ENCODE measurements at regions not wholly inside any gene's neighbourhood (a gene's known extent, or its start where the extent isn't known, plus 50 kb on each side); places are given as distances from the start of the nearest gene placed in this dataset.

- Histone ChIP-seq H3K4me1 (peaks cover 0 to 34% (median 20%) of the 10 kb centered on the region in 10 experiments; a peak in 14 of 20 replicates), H3K9ac (no peak overlapping the region), H3K4me3 (no peak overlapping the region), H4K20me1 (no peaks in the 10 kb centered on the region), H3K27me3 (no peaks in the 10 kb centered on the region), H3K4me2 (no peak overlapping the region), H3K36me3 (no peaks in the 10 kb centered on the region; a peak in 1 of 22 replicates), H3K27ac (no peak overlapping the region), H3K9me3 (replicated peaks in 1 of 11) (peaks cover 19 to 48% (median 41%) of the 10 kb centered on the region in 11 experiments)
- no peak for TF ChIP-seq Cebpa-rat (IDR thresholded peaks at IDR 0.05)
These were observed 57.9 kb upstream of the CXCR4 start for GRCh38 chr2:136175868-136176267.

GRCh38 chr2:136175466-136175865 is 57.5 kb upstream of the CXCR4 start:
- Histone ChIP-seq H4K20me1 (no peaks in the 10 kb centered on the region), H3K36me3 (no peaks in the 10 kb centered on the region), H3K4me1 (peaks cover 0 to 34% (median 20%) of the 10 kb centered on the region in 10 experiments; a peak in 14 of 20 replicates), H3K4me3 (no peak overlapping the region), H3K27me3 (no peaks in the 10 kb centered on the region), H3K9ac (no peak overlapping the region), H3K9me3 (replicated peaks in 1 of 11) (peaks cover 15 to 48% (median 37%) of the 10 kb centered on the region in 11 experiments), H3K27ac (no peak overlapping the region), H3K4me2 (no peak overlapping the region)
- TF ChIP-seq Cebpa-rat (IDR thresholded peaks at IDR 0.05), result no peak

GRCh38 chr2:136173126-136173525 is 55.2 kb upstream of the CXCR4 start:
- H3K4me3 ChIP-seq, result no peak overlapping the region
- H3K36me3 ChIP-seq, result no peaks in the 10 kb centered on the region
- H3K9me3 ChIP-seq (replicated peaks in 1 of 11), result peaks cover 6 to 48% (median 29%) of the 10 kb centered on the region in 11 experiments; a peak in 18 of 22 replicates
- no peak for TF ChIP-seq Cebpa-rat (IDR thresholded peaks at IDR 0.05)
- 0 out of 22 replicates have a peak overlapping the region, but pooled peaks of 1 of the 11 experiments have one; percentile 7 for H3K27ac ChIP-seq
- no peaks in the 10 kb centered on the region for H4K20me1 ChIP-seq
- H3K4me2 ChIP-seq, result peak overlapping the region in 9 of 11 experiments; percentile 0 to 66 (median 54); a peak in 17 of 22 replicates
- no peaks in the 10 kb centered on the region for H3K27me3 ChIP-seq
- no peak overlapping the region for H3K9ac ChIP-seq
- peaks cover 0 to 34% (median 20%) of the 10 kb centered on the region in 10 experiments; a peak in 14 of 20 replicates for H3K4me1 ChIP-seq

GRCh38 chr2:136171223-136171622 is 53.3 kb upstream of the CXCR4 start:
- Histone ChIP-seq H3K27me3 (no peaks in the 10 kb centered on the region), H3K27ac (no peak overlapping the region), H3K4me1 (peaks cover 0 to 25% (median 19%) of the 10 kb centered on the region in 10 experiments; a peak in 14 of 20 replicates), H3K9me3 (replicated peaks in 1 of 11) (peaks cover 6 to 55% (median 27%) of the 10 kb centered on the region in 11 experiments; a peak in 18 of 22 replicates), H3K36me3 (no peaks in the 10 kb centered on the region), H3K4me3 (no peak overlapping the region), H3K4me2 (no peak overlapping the region), H3K9ac (no peak overlapping the region), H4K20me1 (no peaks in the 10 kb centered on the region)
- no peak for TF ChIP-seq Cebpa-rat (IDR thresholded peaks at IDR 0.05)

GRCh38 chr2:136168720-136169119 is 50.8 kb upstream of the CXCR4 start:
- Histone ChIP-seq H3K27me3 (no peaks in the 10 kb centered on the region), H4K20me1 (no peaks in the 10 kb centered on the region), H3K9me3 (replicated peaks in 1 of 11) (peaks cover 0 to 45% (median 19%) of the 10 kb centered on the region in 11 experiments; a peak in 12 of 22 replicates), H3K27ac (no peak overlapping the region), H3K9ac (no peak overlapping the region), H3K4me2 (no peak overlapping the region), H3K4me3 (no peak overlapping the region), H3K4me1 (peaks cover 0 to 24% (median 19%) of the 10 kb centered on the region in 10 experiments; a peak in 14 of 20 replicates), H3K36me3 (no peaks in the 10 kb centered on the region)
- no peak for TF ChIP-seq Cebpa-rat (IDR thresholded peaks at IDR 0.05)

- H3K36me3 ChIP-seq, result no peaks in the 10 kb centered on the region
- H3K27ac ChIP-seq, result no peak overlapping the region
- H3K4me3 ChIP-seq, result no peak overlapping the region
- no peak overlapping the region for H3K9ac ChIP-seq
- peaks cover 0 to 49% (median 19%) of the 10 kb centered on the region in 11 experiments; a peak in 13 of 22 replicates for H3K9me3 ChIP-seq (replicated peaks in 1 of 11)
- 0 out of 22 replicates have a peak overlapping the region, but pooled peaks of 2 of the 11 experiments have one; percentile 3 to 10 for H3K4me2 ChIP-seq
- H3K27me3 ChIP-seq, result no peaks in the 10 kb centered on the region
- H4K20me1 ChIP-seq, result no peaks in the 10 kb centered on the region
- TF ChIP-seq Cebpa-rat (IDR thresholded peaks at IDR 0.05), result no peak
- H3K4me1 ChIP-seq, result peaks cover 0 to 23% (median 19%) of the 10 kb centered on the region in 10 experiments; a peak in 15 of 20 replicates
These were observed 49.9 kb upstream of the CXCR4 start for GRCh38 chr2:136167721-136168475.

All from BLaER1 treated with 17β-estradiol and CSF1 and Interleukin-3, amounts not matched to agents 10 nM and 100 nM (cell line).